Neutrophil (primary cell): ENCODE measurements at regions not wholly inside any gene's neighbourhood (a gene's known extent, or its start where the extent isn't known, plus 50 kb on each side); places are given as distances from the start of the nearest gene placed in this dataset.
"Not testable (repeated sequence)": the region's sequence is repeated elsewhere in the genome, so short reads cannot be mapped to it uniquely, and the experiment has no call there.

ENCODE experiments used
- H3K27ac ChIP-seq: fragments of 200-600 bp; sonication (generic); 2 replicates; pipeline ENCODE4 v1.5.1; 2016; ENCODE audit warnings: mild to moderate bottlenecking, moderate library complexity
- H3K27me3 ChIP-seq: fragments of 200-600 bp; sonication (generic); 2 replicates; pipeline ENCODE4 v1.6.0; 2016; ENCODE audit warnings: mild to moderate bottlenecking
- H3K36me3 ChIP-seq: fragments of 200-600 bp; sonication (generic); 2 replicates; pipeline ENCODE4 v1.5.1; 2017
- H3K4me1 ChIP-seq, 2 experiments: fragments of 200-600 bp in 1 of 2; sonication (generic) in 1 of 2; 1 replicate in 1 of 2; 2 replicates in 1 of 2; pipeline versions ENCODE4 v1.5.1 to v1.6.1; 2013 to 2016; ENCODE audit warnings: low read depth in 1 of 2, low read length in 1 of 2, mild to moderate bottlenecking in 1 of 2, moderate library complexity in 1 of 2; ENCODE audit not compliant: control insufficient read depth in 1 of 2, insufficient read depth in 1 of 2
- H3K4me3 ChIP-seq, 2 experiments: fragments of 200-600 bp in 1 of 2; sonication (generic) in 1 of 2; 1 replicate in 1 of 2; 2 replicates in 1 of 2; pipeline ENCODE4 v1.5.1; 2013 to 2016; ENCODE audit warnings: low read depth in 1 of 2, low read length in 1 of 2, mild to moderate bottlenecking in 1 of 2, moderate library complexity in 1 of 2
- H3K9me3 ChIP-seq: fragments of 200-600 bp; sonication (generic); 2 replicates; pipeline ENCODE4 v1.5.1; 2016
- CTCF ChIP-seq: fragments of 200-600 bp; sonication (generic); IDR thresholded peaks from 2 replicates; pipeline ENCODE4 v1.5.1; 2016; ENCODE audit warnings: antibody characterized with exemption

GRCh38 chr5:87137283-87137682 is 130.4 kb upstream of the RASA1 start:
- no peak for TF ChIP-seq CTCF
- Histone ChIP-seq H3K9me3 (no peaks in the 10 kb centered on the region), H3K4me1 (no peaks in the 10 kb centered on the region), H3K27ac (no peak overlapping the region), H3K36me3 (no peaks in the 10 kb centered on the region), H3K4me3 (no peak overlapping the region), H3K27me3 (no peaks in the 10 kb centered on the region)

GRCh38 chr5:87138091-87138805 is 129.4 kb upstream of the RASA1 start:
- no peaks in the 10 kb centered on the region for H3K4me1 ChIP-seq
- no peak for TF ChIP-seq CTCF
- H3K9me3 ChIP-seq: no peaks in the 10 kb centered on the region
- no peaks in the 10 kb centered on the region for H3K27me3 ChIP-seq
- no peak overlapping the region for H3K27ac ChIP-seq
- no peaks in the 10 kb centered on the region for H3K36me3 ChIP-seq
- H3K4me3 ChIP-seq: no peak overlapping the region

- no peaks in the 10 kb centered on the region for H3K36me3 ChIP-seq
- no peaks in the 10 kb centered on the region for H3K27me3 ChIP-seq
- H3K9me3 ChIP-seq: no peaks in the 10 kb centered on the region
- no peak overlapping the region for H3K4me3 ChIP-seq
- no peak for TF ChIP-seq CTCF
- H3K27ac ChIP-seq: no peak overlapping the region
- no peaks in the 10 kb centered on the region for H3K4me1 ChIP-seq
Measured at GRCh38 chr5:87139795-87140194, 127.9 kb upstream of the RASA1 start.

DNA sequence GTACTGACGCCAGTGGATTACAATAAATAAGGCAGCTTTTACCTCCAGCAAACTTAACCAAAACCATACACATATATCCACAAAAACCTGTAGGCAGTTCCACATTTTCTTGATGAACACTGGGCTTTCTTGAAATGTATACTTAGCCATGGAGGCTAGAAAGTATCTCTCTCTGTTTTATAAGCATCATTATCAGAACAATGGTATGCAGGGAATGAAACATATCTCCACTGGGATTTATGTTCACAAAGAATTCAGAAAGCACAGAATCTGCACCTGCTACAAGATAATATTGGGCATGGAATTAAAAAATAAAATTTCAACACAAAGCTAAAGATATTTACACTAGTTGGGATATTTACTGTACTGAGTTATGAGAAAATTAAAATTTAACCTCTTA is 126.1 kb upstream of the RASA1 start:
- H3K27ac ChIP-seq: no peak overlapping the region

GRCh38 chr5:87145853-87146252 is 121.8 kb upstream of the RASA1 start:
- not testable (repeated sequence) for H3K4me1 ChIP-seq, H3K36me3 ChIP-seq, H3K9me3 ChIP-seq, H3K27me3 ChIP-seq, H3K4me3 ChIP-seq, H3K27ac ChIP-seq

More for the DNA sequence above, 126.1 kb upstream of the RASA1 start:
- Histone ChIP-seq H3K4me1 (no peaks in the 10 kb centered on the region), H3K36me3 (no peaks in the 10 kb centered on the region), H3K27me3 (no peaks in the 10 kb centered on the region), H3K4me3 (no peak overlapping the region), H3K9me3 (no peaks in the 10 kb centered on the region)
- TF ChIP-seq CTCF: no peak

DNA sequence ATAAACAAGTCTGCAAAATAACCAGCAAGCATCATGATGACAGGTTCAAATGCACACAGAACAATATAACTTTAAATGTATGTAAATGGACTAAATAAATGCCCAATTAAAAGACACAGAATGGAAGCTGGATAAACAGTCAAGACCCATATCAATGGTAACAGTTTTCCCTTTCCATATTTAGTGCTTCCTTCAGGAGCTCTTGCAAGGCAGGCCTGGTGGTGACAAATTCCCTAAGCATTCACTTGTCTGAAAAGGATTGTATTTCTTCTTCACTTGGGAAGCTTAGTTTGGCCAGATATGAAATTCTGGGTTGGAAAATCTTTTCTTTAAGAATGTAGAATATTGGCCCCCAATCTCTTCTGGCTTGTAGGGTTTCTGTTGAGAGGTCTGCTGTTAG is 120.2 kb upstream of the RASA1 start:
- no peaks in the 10 kb centered on the region for H3K9me3 ChIP-seq
- H3K4me1 ChIP-seq: no peaks in the 10 kb centered on the region
- H3K36me3 ChIP-seq: no peaks in the 10 kb centered on the region
- H3K27ac ChIP-seq: no peak overlapping the region
- no peak for TF ChIP-seq CTCF
- H3K27me3 ChIP-seq: no peaks in the 10 kb centered on the region
- H3K4me3 ChIP-seq: no peak overlapping the region
